ENCODE measurements at regions not wholly inside any gene's neighbourhood (a gene's known extent, or its start where the extent isn't known, plus 50 kb on each side); places are given as distances from the start of the nearest gene placed in this dataset.

DNA sequence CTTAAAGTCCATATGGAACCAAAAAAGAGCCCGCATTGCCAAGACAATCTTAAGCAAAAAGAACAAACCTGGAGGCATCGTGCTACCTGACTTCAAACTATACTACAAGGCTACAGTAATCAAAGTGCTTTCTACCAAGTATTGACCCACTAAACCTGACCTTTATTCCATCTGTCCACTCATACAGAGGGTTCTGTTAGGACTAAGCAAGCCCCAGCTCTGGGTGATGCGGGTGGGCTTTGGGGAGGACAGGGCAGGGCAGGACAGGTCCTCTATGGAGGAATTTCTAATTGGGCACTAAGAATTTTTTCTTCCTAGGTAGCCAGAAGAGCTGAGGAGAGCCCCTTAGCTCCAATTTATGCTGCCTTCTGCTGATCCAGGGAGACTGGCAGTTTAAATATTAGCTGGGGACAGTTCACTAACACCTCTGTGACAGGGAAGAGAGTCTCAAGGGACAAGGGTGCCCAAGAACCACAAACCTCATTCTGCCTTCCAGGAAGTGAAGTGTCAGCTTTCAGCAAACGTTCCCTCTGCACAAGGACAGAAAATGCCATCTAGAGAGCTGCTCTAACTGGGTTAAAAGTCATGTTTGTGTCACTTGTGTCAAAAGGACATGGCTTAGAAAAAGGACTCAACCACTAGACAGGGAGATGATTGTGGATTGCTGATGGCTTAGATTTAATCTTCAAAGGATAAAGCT is 143.2 kb downstream of the KIT start:
- TF ChIP-seq, protein P1, sequence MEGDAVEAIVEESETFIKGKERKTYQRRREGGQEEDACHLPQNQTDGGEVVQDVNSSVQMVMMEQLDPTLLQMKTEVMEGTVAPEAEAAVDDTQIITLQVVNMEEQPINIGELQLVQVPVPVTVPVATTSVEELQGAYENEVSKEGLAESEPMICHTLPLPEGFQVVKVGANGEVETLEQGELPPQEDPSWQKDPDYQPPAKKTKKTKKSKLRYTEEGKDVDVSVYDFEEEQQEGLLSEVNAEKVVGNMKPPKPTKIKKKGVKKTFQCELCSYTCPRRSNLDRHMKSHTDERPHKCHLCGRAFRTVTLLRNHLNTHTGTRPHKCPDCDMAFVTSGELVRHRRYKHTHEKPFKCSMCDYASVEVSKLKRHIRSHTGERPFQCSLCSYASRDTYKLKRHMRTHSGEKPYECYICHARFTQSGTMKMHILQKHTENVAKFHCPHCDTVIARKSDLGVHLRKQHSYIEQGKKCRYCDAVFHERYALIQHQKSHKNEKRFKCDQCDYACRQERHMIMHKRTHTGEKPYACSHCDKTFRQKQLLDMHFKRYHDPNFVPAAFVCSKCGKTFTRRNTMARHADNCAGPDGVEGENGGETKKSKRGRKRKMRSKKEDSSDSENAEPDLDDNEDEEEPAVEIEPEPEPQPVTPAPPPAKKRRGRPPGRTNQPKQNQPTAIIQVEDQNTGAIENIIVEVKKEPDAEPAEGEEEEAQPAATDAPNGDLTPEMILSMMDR (conservative IDR thresholded peaks at IDR 0.05) = no peak
- Mint-ChIP-seq H3K27me3 (ENCODE audit: low read depth) (no peaks in the 10 kb centered on the region), H3K4me1 (peaks cover 11% of the 10 kb centered on the region), H3K27ac (ENCODE audit: unreplicated experiment) (no peak overlapping the region), H3K4me3 (no peak overlapping the region), H3K36me3 (ENCODE audit: low read depth) (no peaks in the 10 kb centered on the region), H3K9me3 (peaks cover 8% of the 10 kb centered on the region)
- DNase-seq (ENCODE audit: low read depth, low spot score) = no peak

DNA sequence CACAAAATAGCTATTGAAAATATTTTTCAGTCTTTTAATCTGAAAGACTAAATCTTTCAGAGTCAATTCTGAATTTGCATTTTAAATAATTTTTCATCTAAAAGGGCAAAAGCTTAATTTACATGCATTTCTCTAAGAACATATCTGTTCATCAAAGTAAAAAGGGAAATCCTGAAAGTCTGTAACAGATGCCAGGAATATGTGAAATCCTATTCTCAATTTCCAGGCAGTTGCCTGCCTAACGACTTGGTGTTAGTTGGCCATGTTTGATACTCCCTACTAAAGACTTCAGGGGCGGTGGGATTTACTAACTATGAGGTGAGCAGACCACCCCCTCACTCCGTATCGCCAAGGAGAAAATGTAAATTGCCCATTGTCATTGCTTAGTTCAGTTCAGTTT is 136.8 kb downstream of the KIT start:
- Mint-ChIP-seq H3K27me3 (ENCODE audit: low read depth) (no peaks in the 10 kb centered on the region), H3K4me3 (no peak overlapping the region), H3K4me1 (no peaks in the 10 kb centered on the region), H3K9me3 (peaks cover 5% of the 10 kb centered on the region), H3K36me3 (ENCODE audit: low read depth) (no peaks in the 10 kb centered on the region), H3K27ac (ENCODE audit: unreplicated experiment) (no peak overlapping the region)
- TF ChIP-seq, protein P1 (conservative IDR thresholded peaks at IDR 0.05) = no peak
- DNase-seq (ENCODE audit: low read depth, low spot score) = no peak

DNA sequence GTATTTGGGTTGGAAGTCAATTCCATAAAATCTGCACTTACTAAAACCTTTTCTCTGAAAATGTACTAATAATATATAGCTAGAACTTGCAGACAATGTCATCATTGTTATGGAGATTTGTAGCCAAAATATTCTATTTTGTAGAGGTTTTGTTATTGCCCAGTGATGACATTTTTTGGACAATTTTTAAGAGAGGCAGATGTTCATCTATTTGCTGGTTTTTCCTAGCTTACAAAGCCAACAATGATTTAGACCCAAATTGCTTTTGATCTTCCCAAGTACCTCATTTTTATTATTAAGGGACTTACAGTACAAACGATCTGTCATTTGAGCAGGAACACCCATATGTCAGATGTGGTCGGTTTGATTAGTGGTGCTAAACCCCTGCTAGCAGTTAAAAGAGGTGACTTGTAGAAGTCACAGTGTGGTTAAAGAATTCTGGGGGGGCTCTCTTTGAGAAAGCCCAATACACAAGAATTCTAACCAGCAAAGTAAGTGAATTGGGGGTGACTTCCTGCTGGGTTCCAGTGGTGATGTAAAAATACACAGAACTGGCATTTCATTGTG is 136.2 kb downstream of the KIT start:
- TF ChIP-seq, protein P1 (conservative IDR thresholded peaks at IDR 0.05) = no peak
- no peaks in the 10 kb centered on the region for H3K27me3 Mint-ChIP-seq (ENCODE audit: low read depth)

More for the DNA sequence above, 136.2 kb downstream of the KIT start:
- no peaks in the 10 kb centered on the region for H3K4me1 Mint-ChIP-seq
- H3K9me3 Mint-ChIP-seq = peaks cover 4% of the 10 kb centered on the region
- H3K4me3 Mint-ChIP-seq = no peak overlapping the region
- H3K36me3 Mint-ChIP-seq (ENCODE audit: low read depth) = no peaks in the 10 kb centered on the region
- DNase-seq (ENCODE audit: low read depth, low spot score) = no peak
- H3K27ac Mint-ChIP-seq (ENCODE audit: unreplicated experiment) = no peak overlapping the region

Measured in neural crest cell (in vitro differentiated cells).